HUES64 (cell line): ENCODE measurements at regions not wholly inside any gene's neighbourhood (a gene's known extent, or its start where the extent isn't known, plus 50 kb on each side); places are given as distances from the start of the nearest gene placed in this dataset.
"Not testable (repeated sequence)": the region's sequence is repeated elsewhere in the genome, so short reads cannot be mapped to it uniquely, and the experiment has no call there.

ENCODE experiments used
- H3K27ac ChIP-seq: 2 replicates; pipeline ENCODE4 v1.7.0; 2013; ENCODE audit warnings: low read depth, low read length, inconsistent platforms
- H3K27me3 ChIP-seq: 2 replicates; pipeline ENCODE4 v1.6.1; 2013; ENCODE audit warnings: mild to moderate bottlenecking, low read length; ENCODE audit not compliant: insufficient read depth
- H3K36me3 ChIP-seq: 2 replicates; pipeline ENCODE4 v1.6.1; 2013; ENCODE audit warnings: mild to moderate bottlenecking, low read length; ENCODE audit not compliant: insufficient read depth
- H3K4me1 ChIP-seq: 2 replicates; pipeline ENCODE4 v1.6.1; 2013; ENCODE audit warnings: mild to moderate bottlenecking, low read length, moderate library complexity; ENCODE audit not compliant: insufficient read depth
- H3K4me3 ChIP-seq: 2 replicates; pipeline ENCODE4 v1.5.1; 2013; ENCODE audit warnings: mild to moderate bottlenecking, low read length, moderate library complexity
- H3K9ac ChIP-seq: 2 replicates; pipeline ENCODE4 v1.6.1; 2013; ENCODE audit warnings: mild to moderate bottlenecking, low read depth, low read length
- H3K9me3 ChIP-seq: 2 replicates; pipeline ENCODE4 v1.6.1; 2013; ENCODE audit warnings: low read depth, low read length; ENCODE audit not compliant: insufficient read depth
- WGBS: fragments of 150-250, 120-280 bp; methylation state at CpG from one replicate; pipeline ENCODE4 v1.1.7; 2013; ENCODE audit warnings: missing lambda C conversion rate; 5-methylcytosine and 5-hydroxymethylcytosine counted together

DNA sequence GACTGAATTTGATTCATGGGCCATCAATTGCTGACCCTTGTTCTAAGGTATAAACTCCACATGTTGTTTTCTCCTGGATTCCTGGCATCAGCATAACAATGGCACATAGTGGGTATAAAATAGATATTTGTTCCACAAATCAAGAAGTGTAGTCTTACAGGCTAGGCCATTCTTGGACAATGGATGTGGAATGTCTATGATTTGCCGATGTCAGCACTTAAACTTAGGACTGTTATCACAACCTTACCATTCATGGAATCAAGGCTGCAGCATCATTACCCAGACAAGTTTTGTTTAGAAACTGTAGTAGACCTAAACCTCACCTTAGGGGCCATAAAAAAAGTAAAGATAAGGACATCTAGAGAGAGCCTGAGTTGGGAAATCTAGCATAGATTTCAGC is 680.0 kb downstream of the BRINP1 start:
- H3K27ac ChIP-seq = no peak overlapping the region
- H3K36me3 ChIP-seq = no peaks in the 10 kb centered on the region
- H3K9me3 ChIP-seq = no peaks in the 10 kb centered on the region
- no peaks in the 10 kb centered on the region for H3K27me3 ChIP-seq
- no peak overlapping the region for H3K9ac ChIP-seq
- no peak overlapping the region for H3K4me3 ChIP-seq
- WGBS = 100% methylated on average over 1 of the region's 1 CpG
- H3K4me1 ChIP-seq = peaks cover 10% of the 10 kb centered on the region

DNA sequence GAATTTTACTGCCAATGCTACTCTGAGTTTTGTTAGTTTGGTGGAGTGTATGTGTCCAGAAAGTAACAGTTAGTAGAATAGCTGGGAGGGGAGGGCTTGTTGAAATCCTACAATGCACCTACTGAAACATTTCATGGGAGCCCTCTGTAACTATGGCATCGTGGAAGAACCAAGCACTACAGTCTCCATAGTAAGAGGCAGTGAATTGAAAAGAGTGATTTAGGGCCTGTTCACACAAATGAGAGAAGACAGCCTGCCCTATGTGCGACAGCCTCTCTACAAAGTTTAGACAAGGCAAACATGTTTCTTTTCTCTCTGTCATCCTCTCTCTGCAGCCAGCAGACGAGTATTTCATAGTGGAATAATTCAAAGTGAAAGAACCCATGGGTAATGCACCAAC is 676.6 kb downstream of the BRINP1 start:
- no peaks in the 10 kb centered on the region for H3K9me3 ChIP-seq
- H3K27me3 ChIP-seq = no peaks in the 10 kb centered on the region
- no peak overlapping the region for H3K4me3 ChIP-seq
- H3K4me1 ChIP-seq = no peaks in the 10 kb centered on the region
- no peak overlapping the region for H3K9ac ChIP-seq
- WGBS = 96% methylated on average over 3 of the region's 3 CpGs
- H3K36me3 ChIP-seq = no peaks in the 10 kb centered on the region
- H3K27ac ChIP-seq = no peak overlapping the region

DNA sequence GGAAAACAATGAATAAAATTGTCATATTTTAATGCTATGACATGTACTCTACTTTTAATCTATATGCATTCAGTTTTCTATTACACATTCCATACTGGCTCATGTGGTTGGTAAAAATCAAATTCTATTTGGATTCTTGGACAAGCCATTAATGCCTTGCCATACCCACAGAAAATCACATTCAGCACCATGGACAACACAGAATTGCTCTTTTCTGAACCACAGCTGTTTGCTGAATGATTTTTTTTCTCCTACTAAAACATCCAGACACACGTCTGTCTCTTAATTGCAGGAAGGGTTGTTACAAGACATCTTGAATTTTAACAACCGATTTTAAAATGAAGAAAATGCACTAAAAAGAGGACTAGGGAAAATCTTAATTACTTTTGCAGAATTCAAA is 675.6 kb downstream of the BRINP1 start:
- H3K4me1 ChIP-seq = no peaks in the 10 kb centered on the region
- H3K4me3 ChIP-seq = no peak overlapping the region
- WGBS = 88% methylated on average over 2 of the region's 2 CpGs
- H3K9me3 ChIP-seq = no peaks in the 10 kb centered on the region
- no peak overlapping the region for H3K27ac ChIP-seq
- H3K9ac ChIP-seq = no peak overlapping the region
- H3K36me3 ChIP-seq = no peaks in the 10 kb centered on the region
- H3K27me3 ChIP-seq = no peaks in the 10 kb centered on the region

DNA sequence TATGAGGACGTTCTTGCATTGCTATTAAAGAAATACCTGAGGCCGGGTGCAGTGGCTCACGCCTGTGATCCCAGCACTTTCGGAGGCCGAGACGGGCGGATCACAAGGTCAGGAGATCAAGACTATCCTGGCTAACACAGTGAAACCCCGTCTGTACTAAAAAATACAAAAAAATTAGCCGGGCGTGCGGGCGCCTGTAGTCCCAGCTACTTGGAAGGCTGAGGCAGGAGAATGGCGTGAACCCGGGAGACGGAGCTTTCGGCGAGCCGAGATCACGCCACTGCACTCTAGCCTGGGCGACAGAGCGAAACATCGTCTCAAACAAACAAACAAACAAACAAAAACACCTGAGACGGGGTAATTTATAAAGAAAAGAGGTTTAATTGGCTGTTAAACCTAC is 674.0 kb downstream of the BRINP1 start:
- not testable (repeated sequence) for H3K9me3 ChIP-seq, H3K4me1 ChIP-seq, H3K27me3 ChIP-seq, H3K36me3 ChIP-seq, H3K9ac ChIP-seq, H3K27ac ChIP-seq, H3K4me3 ChIP-seq
- 95% methylated on average over 20 of the region's 23 CpGs for WGBS

DNA sequence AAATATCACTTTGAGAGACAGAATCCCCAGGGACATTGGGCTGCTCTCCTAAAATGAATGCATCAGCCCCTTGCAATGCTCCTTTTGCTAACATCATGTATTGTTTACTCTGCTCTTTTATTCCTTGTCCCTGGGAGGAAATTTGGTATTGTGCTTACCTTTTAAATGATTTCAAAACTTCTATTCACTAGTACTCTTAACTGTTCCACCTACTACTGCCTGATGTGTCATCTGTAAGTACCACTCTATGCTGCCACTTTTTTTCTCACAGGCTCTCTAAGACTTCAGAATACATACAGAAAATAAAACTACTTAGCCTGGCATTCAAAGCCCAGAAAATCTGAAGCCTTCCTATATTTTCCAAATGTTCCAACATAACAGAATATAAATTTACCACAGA is 667.2 kb downstream of the BRINP1 start:
- no peak overlapping the region for H3K4me3 ChIP-seq
- H3K27ac ChIP-seq = no peak overlapping the region
- H3K4me1 ChIP-seq = no peaks in the 10 kb centered on the region
- H3K27me3 ChIP-seq = no peaks in the 10 kb centered on the region
- no peaks in the 10 kb centered on the region for H3K36me3 ChIP-seq
- H3K9me3 ChIP-seq = no peaks in the 10 kb centered on the region
- no peak overlapping the region for H3K9ac ChIP-seq

DNA sequence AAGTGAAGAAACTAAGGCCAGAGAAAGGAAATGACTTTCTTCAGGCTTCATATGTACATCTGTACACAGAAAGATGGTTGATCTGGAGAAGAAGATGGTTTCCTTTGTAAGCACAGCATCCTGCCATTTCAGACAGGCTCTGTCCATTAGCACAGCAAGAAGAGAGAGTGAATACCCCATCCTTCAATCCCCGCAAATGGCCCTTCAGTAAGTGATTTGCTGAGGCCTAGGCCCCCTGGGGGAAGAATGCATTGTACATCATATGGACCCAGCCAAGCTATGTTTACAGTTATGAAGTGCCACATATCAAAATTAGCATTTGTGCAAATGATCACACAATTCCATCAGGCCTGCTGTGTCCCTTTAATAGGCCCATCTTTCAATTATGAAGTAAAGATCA is 657.4 kb downstream of the BRINP1 start:
- H3K4me1 ChIP-seq = no peaks in the 10 kb centered on the region

DNA sequence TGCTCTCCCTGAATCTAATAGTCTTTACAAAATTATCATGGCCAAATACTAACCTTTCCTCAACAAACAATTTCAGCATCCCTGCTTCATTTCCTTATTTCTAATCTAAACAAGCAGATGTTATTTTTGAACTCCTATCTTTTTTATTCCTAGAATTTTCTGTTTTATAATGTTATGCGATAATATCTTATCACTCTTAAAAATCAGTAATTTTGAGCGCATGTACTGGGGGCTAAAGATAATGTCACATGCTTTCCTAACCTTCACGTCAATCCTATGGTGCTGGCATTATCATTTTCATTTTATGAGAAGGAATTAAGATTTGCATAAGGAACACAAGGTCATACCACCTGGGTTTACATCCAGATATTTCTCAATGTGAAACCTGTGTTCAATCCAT is 648.0 kb downstream of the BRINP1 start:
- Histone ChIP-seq H3K27me3 (no peaks in the 10 kb centered on the region), H3K9me3 (0 out of 2 replicates have a peak, but pooled peaks cover 4% of the 10 kb centered on the region), H3K4me3 (no peak overlapping the region), H3K27ac (no peak overlapping the region), H3K4me1 (no peaks in the 10 kb centered on the region), H3K36me3 (no peaks in the 10 kb centered on the region), H3K9ac (no peak overlapping the region)
- 100% methylated on average over 3 of the region's 3 CpGs for WGBS

More for the DNA sequence above, 657.4 kb downstream of the BRINP1 start:
- 75% methylated on average over 1 of the region's 1 CpG for WGBS
- Histone ChIP-seq H3K4me3 (no peak overlapping the region), H3K27ac (no peak overlapping the region), H3K27me3 (no peaks in the 10 kb centered on the region), H3K9ac (no peak overlapping the region), H3K9me3 (no peaks in the 10 kb centered on the region), H3K36me3 (no peaks in the 10 kb centered on the region)

DNA sequence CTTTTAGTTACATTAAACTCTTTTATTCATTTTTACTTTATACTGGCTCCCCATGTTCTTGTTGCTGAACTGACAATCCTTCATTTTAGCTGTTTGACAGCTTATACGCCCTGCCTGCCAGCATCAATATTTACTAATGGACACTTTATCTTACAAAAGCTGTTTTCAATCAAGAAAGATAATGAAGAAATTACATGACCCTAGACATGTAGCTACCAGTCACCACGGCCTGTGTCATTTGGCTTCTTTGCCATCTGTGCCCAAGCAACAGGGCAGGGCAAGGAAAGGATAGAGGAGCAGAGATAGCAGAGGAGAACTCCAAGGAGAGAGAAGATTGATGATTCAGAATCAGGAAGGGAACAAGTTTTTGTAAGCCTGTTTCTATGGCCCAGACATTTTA is 647.3 kb downstream of the BRINP1 start:
- Histone ChIP-seq H3K27me3 (no peaks in the 10 kb centered on the region), H3K4me3 (no peak overlapping the region), H3K9ac (no peak overlapping the region), H3K4me1 (no peaks in the 10 kb centered on the region), H3K9me3 (0 out of 2 replicates have a peak, but pooled peaks cover 4% of the 10 kb centered on the region), H3K36me3 (no peaks in the 10 kb centered on the region), H3K27ac (no peak overlapping the region)
- WGBS = 95% methylated on average over 2 of the region's 2 CpGs

DNA sequence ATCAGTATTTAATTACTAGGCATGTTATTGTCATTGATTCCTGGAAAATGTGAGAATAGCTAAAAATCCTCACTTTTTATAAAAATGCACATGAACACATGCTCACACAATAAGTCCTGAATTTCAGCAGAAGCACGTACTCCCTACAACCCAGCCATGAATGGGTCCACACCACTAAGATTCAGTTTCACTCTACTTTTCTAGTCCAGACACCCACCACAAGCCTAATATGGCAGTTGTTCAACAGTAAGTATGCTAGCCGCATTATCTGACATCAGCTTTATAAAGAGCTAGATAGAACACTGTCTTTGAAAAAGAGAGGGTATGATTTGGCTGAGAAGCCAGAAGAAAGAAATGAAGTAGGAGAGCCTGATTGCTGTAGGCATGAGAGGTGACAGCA is 639.3 kb downstream of the BRINP1 start:
- Histone ChIP-seq H3K9me3 (0 out of 2 replicates have a peak, but pooled peaks cover 3% of the 10 kb centered on the region), H3K36me3 (no peaks in the 10 kb centered on the region), H3K4me3 (no peak overlapping the region), H3K27me3 (no peaks in the 10 kb centered on the region), H3K27ac (no peak overlapping the region), H3K4me1 (no peaks in the 10 kb centered on the region), H3K9ac (no peak overlapping the region)
- 95% methylated on average over 2 of the region's 2 CpGs for WGBS

DNA sequence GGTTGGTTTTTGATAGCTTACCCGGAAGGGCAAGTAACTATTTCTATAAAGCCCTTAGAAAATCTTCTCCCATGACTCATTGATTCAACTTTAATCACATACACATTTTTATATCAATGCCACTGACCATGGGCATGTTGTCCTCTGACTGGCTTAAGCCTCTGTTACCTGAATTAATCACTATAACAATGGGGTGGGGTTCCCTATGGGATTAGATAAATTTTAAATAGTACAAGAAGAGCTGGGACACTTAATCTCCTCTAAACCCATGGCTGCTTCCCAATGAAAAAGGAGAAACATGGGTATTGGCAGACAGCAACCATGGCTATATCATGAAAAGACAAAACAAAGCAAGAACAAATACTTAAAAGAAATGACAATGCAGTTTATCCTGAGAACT is 636.2 kb downstream of the BRINP1 start:
- no peak overlapping the region for H3K27ac ChIP-seq
- 100% methylated on average over 1 of the region's 1 CpG for WGBS
- no peaks in the 10 kb centered on the region for H3K27me3 ChIP-seq

DNA sequence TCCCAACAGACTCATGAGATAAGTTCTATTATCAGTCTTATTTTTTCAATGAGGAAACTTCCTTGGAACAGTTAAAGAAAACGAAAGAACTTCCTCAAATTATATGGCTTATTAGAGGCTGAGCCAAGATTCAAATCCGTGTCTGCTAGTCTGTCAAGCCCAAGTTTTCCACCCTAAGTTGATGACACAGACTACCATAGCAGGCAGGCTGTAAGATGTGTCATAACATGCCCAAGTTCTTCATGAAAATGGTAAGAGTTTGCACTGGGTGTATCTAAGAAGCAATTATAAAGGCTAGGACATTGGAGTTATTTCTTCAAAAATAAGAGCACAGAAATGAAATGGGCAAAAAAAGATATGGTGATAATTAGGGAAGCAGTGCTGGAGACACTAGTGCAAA is 634.5 kb downstream of the BRINP1 start:
- no peak overlapping the region for H3K9ac ChIP-seq
- H3K36me3 ChIP-seq = no peaks in the 10 kb centered on the region
- no peaks in the 10 kb centered on the region for H3K4me1 ChIP-seq
- peaks cover 28% of the 10 kb centered on the region for H3K9me3 ChIP-seq
- H3K27me3 ChIP-seq = no peaks in the 10 kb centered on the region
- H3K27ac ChIP-seq = no peak overlapping the region
- 87% methylated on average over 2 of the region's 2 CpGs for WGBS
- H3K4me3 ChIP-seq = no peak overlapping the region

More for the DNA sequence above, 636.2 kb downstream of the BRINP1 start:
- H3K4me1 ChIP-seq = no peaks in the 10 kb centered on the region
- no peak overlapping the region for H3K9ac ChIP-seq
- no peak overlapping the region for H3K4me3 ChIP-seq
- no peaks in the 10 kb centered on the region for H3K36me3 ChIP-seq
- H3K9me3 ChIP-seq = peaks cover 28% of the 10 kb centered on the region

DNA sequence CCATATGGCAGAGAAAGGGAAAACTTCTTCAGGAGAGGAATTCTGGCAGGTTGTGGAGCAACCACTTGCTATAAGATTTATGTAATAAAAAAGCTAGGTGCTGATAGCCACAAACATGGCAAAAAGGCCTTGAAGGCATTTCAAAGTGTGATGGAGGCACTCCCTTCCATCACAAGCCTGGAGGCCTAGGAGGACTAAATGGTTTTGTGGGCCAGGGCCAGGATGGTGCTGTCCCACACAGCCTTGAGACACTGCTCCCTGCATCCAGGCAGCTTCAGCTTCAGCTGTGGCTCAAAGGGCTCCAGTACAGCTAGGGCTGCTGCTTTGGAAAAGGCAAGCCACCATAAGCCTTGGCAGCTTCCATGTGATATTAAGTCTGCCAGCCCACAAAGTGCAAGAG is 632.8 kb downstream of the BRINP1 start:
- Histone ChIP-seq H3K36me3 (no peaks in the 10 kb centered on the region), H3K4me3 (no peak overlapping the region), H3K27ac (no peak overlapping the region), H3K27me3 (no peaks in the 10 kb centered on the region), H3K4me1 (no peaks in the 10 kb centered on the region), H3K9me3 (peaks cover 28% of the 10 kb centered on the region), H3K9ac (no peak overlapping the region)
